Mesenchymal stem cell (in vitro differentiated cells and primary cell): ENCODE measurements at regions not wholly inside any gene's neighbourhood (a gene's known extent, or its start where the extent isn't known, plus 50 kb on each side); places are given as distances from the start of the nearest gene placed in this dataset.
A peak's percentile ranks its signal among the peaks of the same experiment; 100 is the strongest.

Source experiments
- DNase-seq: peaks from one replicate; pipeline ENCODE4 v3.0.0-alpha.2; 2013
- H2AFZ ChIP-seq: one replicate; pipeline ENCODE4 v1.6.1; 2013; ENCODE audit warnings: low read depth, mild to moderate bottlenecking, control low read depth, inconsistent platforms, low read length, moderate library complexity
- H2AK5ac ChIP-seq: 2 replicates; pipeline ENCODE4 v1.6.1; 2013; ENCODE audit warnings: low read length, moderate library complexity, mild to moderate bottlenecking, inconsistent platforms; ENCODE audit not compliant: severe bottlenecking
- H2BK120ac ChIP-seq: one replicate; pipeline ENCODE4 v1.6.1; 2013; ENCODE audit warnings: low read depth, mild to moderate bottlenecking, inconsistent platforms, low read length, moderate library complexity
- H2BK12ac ChIP-seq, 2 experiments: one replicate each; pipeline ENCODE4 v1.6.1; 2013; ENCODE audit warnings: inconsistent platforms in 2 of 2, low read length in 2 of 2, mild to moderate bottlenecking in 2 of 2, moderate library complexity in 2 of 2, control low read depth in 1 of 2
- H2BK15ac ChIP-seq: one replicate; pipeline ENCODE4 v1.6.1; 2013; ENCODE audit warnings: mild to moderate bottlenecking, low read depth, inconsistent platforms; ENCODE audit not compliant: poor library complexity, severe bottlenecking
- H2BK5ac ChIP-seq: 2 replicates; pipeline ENCODE4 v1.6.1; 2013; ENCODE audit warnings: low read depth, mild to moderate bottlenecking, low read length, control low read depth, inconsistent platforms; ENCODE audit not compliant: poor library complexity, severe bottlenecking
- H3K14ac ChIP-seq, 2 experiments: one replicate each; pipeline ENCODE4 v1.6.1; 2013; ENCODE audit warnings: inconsistent platforms in 2 of 2, low read length in 2 of 2, control low read depth in 1 of 2, mild to moderate bottlenecking in 1 of 2, moderate library complexity in 1 of 2
- H3K18ac ChIP-seq, 2 experiments: one replicate each; pipeline ENCODE4 v1.6.1; 2013; ENCODE audit warnings: inconsistent platforms in 2 of 2, low read length in 2 of 2, control low read depth in 1 of 2, low read depth in 1 of 2, mild to moderate bottlenecking in 1 of 2
- H3K23ac ChIP-seq, 2 experiments: one replicate each; pipeline ENCODE4 v1.6.1; 2013; ENCODE audit warnings: inconsistent platforms in 2 of 2, low read length in 2 of 2, mild to moderate bottlenecking in 2 of 2, moderate library complexity in 2 of 2, control low read depth in 1 of 2
- H3K27ac ChIP-seq: 2 replicates; pipeline ENCODE4 v1.5.1; 2013; ENCODE audit warnings: mild to moderate bottlenecking, moderate library complexity, low read length, control low read depth, inconsistent platforms; ENCODE audit not compliant: poor library complexity, severe bottlenecking
- H3K27me3 ChIP-seq, 2 experiments: 2 replicates each; pipeline versions ENCODE4 v1.6.1 to v1.7.0; 2013; ENCODE audit warnings: low read length in 2 of 2, mild to moderate bottlenecking in 2 of 2, moderate library complexity in 2 of 2, control low read depth in 1 of 2, inconsistent platforms in 1 of 2; ENCODE audit not compliant: control insufficient read depth in 1 of 2, insufficient read depth in 1 of 2
- H3K36me3 ChIP-seq, 2 experiments: 2 replicates each; pipeline versions ENCODE4 v1.6.1 to v1.7.0; 2013; ENCODE audit warnings: low read length in 2 of 2, control low read depth in 1 of 2, inconsistent platforms in 1 of 2, low read depth in 1 of 2, mild to moderate bottlenecking in 1 of 2; ENCODE audit not compliant: insufficient read depth in 2 of 2, control insufficient read depth in 1 of 2
- H3K4ac ChIP-seq, 2 experiments: one replicate each; pipeline ENCODE4 v1.6.1; 2013; ENCODE audit warnings: inconsistent platforms in 2 of 2, low read length in 2 of 2, mild to moderate bottlenecking in 2 of 2, moderate library complexity in 2 of 2, control low read depth in 1 of 2, low read depth in 1 of 2
- H3K4me1 ChIP-seq: 2 replicates; pipeline ENCODE4 v1.6.1; 2013; ENCODE audit warnings: low read depth, low read length, control low read depth; ENCODE audit not compliant: control insufficient read depth, insufficient read depth
- H3K4me2 ChIP-seq: 2 replicates; pipeline ENCODE4 v1.6.1; 2013; ENCODE audit warnings: low read length, mild to moderate bottlenecking, inconsistent platforms; ENCODE audit not compliant: poor library complexity, severe bottlenecking
- H3K4me3 ChIP-seq, 2 experiments: 2 replicates each; pipeline versions ENCODE4 v1.5.1 to v1.7.0; 2013; ENCODE audit warnings: low read length in 2 of 2, mild to moderate bottlenecking in 2 of 2, control low read depth in 1 of 2, low read depth in 1 of 2; ENCODE audit not compliant: insufficient read depth in 1 of 2
- H3K79me1 ChIP-seq: replicated peaks from 2 replicates; pipeline ENCODE4 v1.6.1; 2013; ENCODE audit warnings: mild to moderate bottlenecking, control low read depth, low read length, inconsistent platforms; ENCODE audit not compliant: poor library complexity, severe bottlenecking
- H3K9ac ChIP-seq: 2 replicates; pipeline ENCODE4 v1.7.0; 2013; ENCODE audit warnings: mild to moderate bottlenecking, low read length, moderate library complexity
- H3K9me3 ChIP-seq: 2 replicates; pipeline ENCODE4 v1.7.0; 2013; ENCODE audit warnings: mild to moderate bottlenecking, low read length; ENCODE audit not compliant: control insufficient read depth
- H4K8ac ChIP-seq: one replicate; pipeline ENCODE4 v1.6.1; 2013; ENCODE audit warnings: inconsistent platforms, mild to moderate bottlenecking, low read length, moderate library complexity
- H4K91ac ChIP-seq: one replicate; pipeline ENCODE4 v1.6.1; 2013; ENCODE audit warnings: mild to moderate bottlenecking, low read length, inconsistent platforms
- WGBS: methylation state at CpG from one replicate; pipeline ENCODE4 v1.1.7; 2013; ENCODE audit warnings: mixed read lengths; 5-methylcytosine and 5-hydroxymethylcytosine counted together

DNA sequence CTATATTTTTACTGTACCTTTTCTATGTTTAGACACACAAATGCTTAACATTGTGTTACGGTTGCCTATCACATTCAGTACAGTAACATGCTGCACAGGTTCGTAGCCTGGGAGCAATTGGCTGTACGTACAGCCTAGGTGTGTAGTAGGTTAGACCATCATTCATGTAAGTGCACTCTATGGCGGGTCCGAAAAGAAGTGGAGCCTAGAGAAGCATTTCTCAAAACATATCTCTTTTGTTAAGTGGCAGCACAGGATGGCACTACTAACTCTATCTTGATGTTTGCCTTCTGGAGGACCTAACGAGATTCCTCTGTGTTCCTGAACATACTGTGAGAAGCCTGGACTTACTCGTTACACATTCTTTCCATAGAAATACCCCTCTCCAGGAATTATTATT is 132.3 kb upstream of the ADPGK start:
- Histone ChIP-seq H2AFZ (no peak overlapping the region), H2BK15ac (no peak overlapping the region), H3K23ac (no peak overlapping the region), H2BK5ac (no peak overlapping the region), H3K9ac (no peak overlapping the region), H3K9me3 (no peaks in the 10 kb centered on the region), H3K27me3 (peaks cover 0 to 17% of the 10 kb centered on the region in 2 experiments), H3K4me3 (no peak overlapping the region), H3K79me1 (no peaks in the 10 kb centered on the region), H3K4me1 (peaks cover 1% of the 10 kb centered on the region), H4K8ac (no peak overlapping the region), H4K91ac (no peak overlapping the region), H2BK120ac (no peak overlapping the region), H2BK12ac (no peak overlapping the region), H3K14ac (no peak overlapping the region), H3K27ac (no peak overlapping the region), H3K4ac (no peak overlapping the region), H3K36me3 (no peaks in the 10 kb centered on the region), H3K4me2 (no peak overlapping the region), H2AK5ac (no peak overlapping the region), H3K18ac (peak overlapping the region in 1 of 2 experiments; percentile 73)
- WGBS = 80% methylated on average over 7 of the region's 7 CpGs
- no peak for DNase-seq

DNA sequence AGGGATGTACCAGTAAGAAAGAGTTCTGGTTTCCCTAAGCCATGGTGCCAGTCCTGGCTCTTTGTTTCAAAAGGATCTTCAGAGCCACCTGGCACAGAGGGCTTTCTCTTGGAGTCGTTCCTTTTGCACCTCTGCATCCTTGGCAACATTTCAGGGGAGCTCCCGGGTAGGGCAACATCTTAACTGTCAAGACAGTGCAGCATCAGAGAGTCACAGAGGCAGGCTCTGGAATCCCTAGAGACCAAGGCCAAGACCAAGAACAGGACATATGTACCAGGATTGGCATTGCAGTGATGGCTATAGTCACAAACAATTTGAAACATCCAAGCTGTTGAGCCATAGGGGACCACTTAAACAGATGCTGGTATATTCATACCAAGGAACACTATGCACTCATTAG is 129.4 kb upstream of the ADPGK start:
- Histone ChIP-seq H3K27ac (no peak overlapping the region), H3K18ac (no peak overlapping the region), H3K23ac (no peak overlapping the region), H3K9ac (no peak overlapping the region), H3K4me2 (no peak overlapping the region), H2BK5ac (no peak overlapping the region), H3K27me3 (peaks cover 0 to 17% of the 10 kb centered on the region in 2 experiments), H2BK120ac (no peak overlapping the region), H3K36me3 (no peaks in the 10 kb centered on the region), H3K14ac (no peak overlapping the region), H3K4me1 (peaks cover 1% of the 10 kb centered on the region), H2BK15ac (no peak overlapping the region), H2AFZ (no peak overlapping the region), H3K4ac (no peak overlapping the region), H2AK5ac (no peak overlapping the region), H3K9me3 (no peaks in the 10 kb centered on the region), H2BK12ac (no peak overlapping the region), H4K8ac (no peak overlapping the region), H3K4me3 (no peak overlapping the region), H4K91ac (no peak overlapping the region), H3K79me1 (no peaks in the 10 kb centered on the region)
- 80% methylated on average over 2 of the region's 2 CpGs for WGBS
- DNase-seq = no peak

DNA sequence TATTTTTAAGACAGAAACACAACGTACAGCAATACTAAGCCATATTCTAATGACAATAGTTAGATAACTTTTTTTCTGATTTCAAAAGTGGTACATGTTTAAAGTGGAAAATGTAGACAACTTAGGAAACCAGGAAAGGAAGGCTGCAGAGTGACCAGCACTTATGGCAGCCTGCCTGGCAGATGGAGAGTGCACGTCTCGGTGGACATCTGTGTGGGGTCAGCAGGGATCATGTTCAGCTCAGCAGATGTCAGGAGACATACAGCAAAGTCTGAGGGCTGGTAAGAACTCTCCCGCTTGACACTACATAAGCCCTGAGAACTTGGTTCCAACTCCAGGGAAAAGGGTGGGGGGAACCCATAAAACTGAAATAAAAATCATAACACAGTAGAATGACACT is 128.6 kb upstream of the ADPGK start:
- H3K36me3 ChIP-seq = no peaks in the 10 kb centered on the region
- H3K27ac ChIP-seq = no peak overlapping the region
- peaks cover 0 to 17% of the 10 kb centered on the region in 2 experiments for H3K27me3 ChIP-seq
- H4K91ac ChIP-seq = no peak overlapping the region
- H2BK15ac ChIP-seq = no peak overlapping the region
- H3K4ac ChIP-seq = no peak overlapping the region
- no peak overlapping the region for H3K4me3 ChIP-seq
- H2AFZ ChIP-seq = no peak overlapping the region
- H3K79me1 ChIP-seq = no peaks in the 10 kb centered on the region
- DNase-seq = no peak
- WGBS = 25% methylated on average over 2 of the region's 4 CpGs
- H2BK5ac ChIP-seq = no peak overlapping the region
- H3K23ac ChIP-seq = no peak overlapping the region
- no peaks in the 10 kb centered on the region for H3K9me3 ChIP-seq
- peaks cover 4% of the 10 kb centered on the region for H3K4me1 ChIP-seq
- H2AK5ac ChIP-seq = no peak overlapping the region
- no peak overlapping the region for H3K14ac ChIP-seq
- H2BK12ac ChIP-seq = no peak overlapping the region
- no peak overlapping the region for H2BK120ac ChIP-seq
- H4K8ac ChIP-seq = no peak overlapping the region
- H3K9ac ChIP-seq = no peak overlapping the region
- H3K4me2 ChIP-seq = no peak overlapping the region
- no peak overlapping the region for H3K18ac ChIP-seq

DNA sequence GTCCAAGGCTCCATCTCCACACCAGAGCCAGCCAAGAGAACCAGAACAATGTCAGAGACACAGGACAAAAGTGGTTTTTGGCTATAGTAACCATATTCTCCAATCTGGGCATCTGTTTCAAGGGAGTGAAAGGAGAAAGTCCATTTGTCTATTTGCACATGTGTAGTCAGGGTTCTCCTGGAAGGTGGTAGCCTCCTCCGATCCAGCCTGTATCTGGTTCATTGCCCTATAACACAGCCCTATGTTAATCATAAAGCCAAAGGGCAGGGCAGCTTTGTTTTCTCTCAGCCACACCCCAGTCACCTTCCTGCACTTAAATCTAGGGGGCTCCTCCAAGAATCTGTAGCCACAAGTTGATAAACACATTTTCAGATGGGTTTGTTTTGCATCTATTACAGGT is 128.1 kb upstream of the ADPGK start:
- Histone ChIP-seq H2AFZ (no peak overlapping the region), H3K9me3 (no peaks in the 10 kb centered on the region), H2AK5ac (no peak overlapping the region), H2BK120ac (no peak overlapping the region), H2BK12ac (peak overlapping the region in 1 of 2 experiments; percentile 63), H2BK15ac (no peak overlapping the region), H3K79me1 (no peaks in the 10 kb centered on the region), H3K4me2 (no peak overlapping the region), H3K27me3 (peaks cover 0 to 17% of the 10 kb centered on the region in 2 experiments), H2BK5ac (no peak overlapping the region), H4K8ac (peak overlapping the region; percentile 24), H3K27ac (no peak overlapping the region), H3K14ac (no peak overlapping the region), H3K9ac (no peak overlapping the region), H3K4ac (no peak overlapping the region), H3K4me1 (peaks cover 4% of the 10 kb centered on the region), H3K23ac (no peak overlapping the region), H4K91ac (no peak overlapping the region), H3K4me3 (no peak overlapping the region), H3K36me3 (no peaks in the 10 kb centered on the region), H3K18ac (peak overlapping the region in 1 of 2 experiments; percentile 43)
- WGBS = 100% methylated on average over 1 of the region's 1 CpG
- DNase-seq = no peak
